Endothelial cell (in vitro differentiated cells): ENCODE measurements at regions not wholly inside any gene's neighbourhood (a gene's known extent, or its start where the extent isn't known, plus 50 kb on each side); places are given as distances from the start of the nearest gene placed in this dataset.

Source experiments
- DNase-seq: peaks from one replicate; pipeline ENCODE4 v3.0.0; 2021; ENCODE audit warnings: low spot score
- H3K27ac Mint-ChIP-seq: one replicate; pipeline ENCODE4 v1.8.0; 2021; ENCODE audit warnings: mixed read lengths, inconsistent platforms; ENCODE audit not compliant: unreplicated experiment
- H3K27me3 Mint-ChIP-seq: one replicate; pipeline ENCODE4 v1.8.0; 2021; ENCODE audit warnings: mild to moderate bottlenecking, moderate library complexity, mixed read lengths, inconsistent platforms; ENCODE audit not compliant: unreplicated experiment
- H3K36me3 Mint-ChIP-seq: one replicate; pipeline ENCODE4 v1.8.0; 2021; ENCODE audit warnings: mild to moderate bottlenecking, low read depth, mixed read lengths, inconsistent platforms; ENCODE audit not compliant: unreplicated experiment
- H3K4me1 Mint-ChIP-seq: one replicate; pipeline ENCODE4 v1.8.0; 2021; ENCODE audit warnings: mild to moderate bottlenecking, mixed read lengths, inconsistent platforms; ENCODE audit not compliant: unreplicated experiment
- H3K4me3 Mint-ChIP-seq: one replicate; pipeline ENCODE4 v1.8.0; 2021; ENCODE audit warnings: mild to moderate bottlenecking, mixed read lengths, inconsistent platforms; ENCODE audit not compliant: unreplicated experiment
- H3K9me3 Mint-ChIP-seq: one replicate; pipeline ENCODE4 v1.8.0; 2021; ENCODE audit warnings: mixed read lengths, inconsistent platforms; ENCODE audit not compliant: unreplicated experiment
- TF ChIP-seq, protein P1 (sequence below): fragments of 200-600 bp; sonication (generic); IDR thresholded peaks from one replicate; pipeline ENCODE4 v1.5.0; 2021; ENCODE audit warnings: antibody characterized with exemption; ENCODE audit not compliant: unreplicated experiment

DNA sequence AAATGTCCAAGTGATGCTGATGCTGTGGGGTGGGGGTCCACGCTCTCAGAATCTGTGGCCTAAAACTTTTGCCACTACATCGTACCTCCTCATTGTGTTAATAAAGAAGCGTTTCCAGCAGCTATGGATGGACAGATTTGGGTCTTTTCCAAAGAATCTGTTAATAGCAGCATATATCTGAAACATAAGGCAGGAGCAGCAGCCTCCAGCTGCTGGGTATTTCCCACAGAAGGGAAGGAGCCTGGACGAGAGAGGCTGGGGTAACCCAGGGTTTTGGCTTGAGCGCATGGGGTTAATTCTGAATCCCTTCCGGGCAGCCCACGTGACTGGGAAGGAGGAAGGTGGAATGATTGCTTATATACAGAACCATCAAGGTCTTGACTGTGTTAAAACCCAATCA is 332.4 kb downstream of the BCOR start:
- Mint-ChIP-seq H3K4me1 (no peaks in the 10 kb centered on the region), H3K27ac (no peak overlapping the region), H3K36me3 (no peaks in the 10 kb centered on the region), H3K4me3 (no peak overlapping the region), H3K9me3 (no peaks in the 10 kb centered on the region), H3K27me3 (no peaks in the 10 kb centered on the region)
- no peak for DNase-seq
- TF ChIP-seq, protein P1, sequence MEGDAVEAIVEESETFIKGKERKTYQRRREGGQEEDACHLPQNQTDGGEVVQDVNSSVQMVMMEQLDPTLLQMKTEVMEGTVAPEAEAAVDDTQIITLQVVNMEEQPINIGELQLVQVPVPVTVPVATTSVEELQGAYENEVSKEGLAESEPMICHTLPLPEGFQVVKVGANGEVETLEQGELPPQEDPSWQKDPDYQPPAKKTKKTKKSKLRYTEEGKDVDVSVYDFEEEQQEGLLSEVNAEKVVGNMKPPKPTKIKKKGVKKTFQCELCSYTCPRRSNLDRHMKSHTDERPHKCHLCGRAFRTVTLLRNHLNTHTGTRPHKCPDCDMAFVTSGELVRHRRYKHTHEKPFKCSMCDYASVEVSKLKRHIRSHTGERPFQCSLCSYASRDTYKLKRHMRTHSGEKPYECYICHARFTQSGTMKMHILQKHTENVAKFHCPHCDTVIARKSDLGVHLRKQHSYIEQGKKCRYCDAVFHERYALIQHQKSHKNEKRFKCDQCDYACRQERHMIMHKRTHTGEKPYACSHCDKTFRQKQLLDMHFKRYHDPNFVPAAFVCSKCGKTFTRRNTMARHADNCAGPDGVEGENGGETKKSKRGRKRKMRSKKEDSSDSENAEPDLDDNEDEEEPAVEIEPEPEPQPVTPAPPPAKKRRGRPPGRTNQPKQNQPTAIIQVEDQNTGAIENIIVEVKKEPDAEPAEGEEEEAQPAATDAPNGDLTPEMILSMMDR, result no peak

DNA sequence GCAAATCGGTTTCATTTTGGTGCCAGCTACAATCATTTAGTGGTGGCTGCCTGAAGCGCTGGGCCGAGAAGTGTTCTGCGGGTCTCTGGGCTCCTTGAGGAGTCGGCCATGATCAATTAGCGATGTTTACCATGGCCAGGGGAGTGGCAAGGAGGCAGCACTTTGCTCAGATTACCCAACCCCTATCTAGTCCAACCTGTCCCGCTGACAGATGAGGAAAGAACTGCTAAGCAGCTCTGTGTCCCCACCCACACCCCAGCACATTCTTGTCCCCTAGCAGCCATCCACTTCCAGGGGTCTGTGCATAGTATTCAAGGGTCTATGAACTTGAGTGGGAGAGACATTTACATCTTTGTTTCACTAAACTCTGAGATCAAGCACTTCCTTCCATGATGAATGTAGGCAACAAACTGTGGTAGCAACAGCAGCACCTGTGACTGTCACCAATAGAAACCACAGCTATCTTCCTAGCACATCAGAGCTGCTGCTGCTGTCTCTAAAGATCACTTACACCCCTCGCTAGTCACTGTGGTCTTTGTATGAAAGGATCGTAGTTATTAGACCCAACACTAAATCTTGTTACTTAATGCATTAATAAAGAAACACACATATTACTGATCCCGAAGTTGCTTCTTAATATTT is 331.6 kb downstream of the BCOR start:
- TF ChIP-seq, protein P1, result no peak
- H3K4me3 Mint-ChIP-seq, result no peak overlapping the region
- no peaks in the 10 kb centered on the region for H3K36me3 Mint-ChIP-seq
- no peak overlapping the region for H3K27ac Mint-ChIP-seq
- no peaks in the 10 kb centered on the region for H3K9me3 Mint-ChIP-seq
- H3K4me1 Mint-ChIP-seq, result no peaks in the 10 kb centered on the region
- DNase-seq, result no peak
- no peaks in the 10 kb centered on the region for H3K27me3 Mint-ChIP-seq

DNA sequence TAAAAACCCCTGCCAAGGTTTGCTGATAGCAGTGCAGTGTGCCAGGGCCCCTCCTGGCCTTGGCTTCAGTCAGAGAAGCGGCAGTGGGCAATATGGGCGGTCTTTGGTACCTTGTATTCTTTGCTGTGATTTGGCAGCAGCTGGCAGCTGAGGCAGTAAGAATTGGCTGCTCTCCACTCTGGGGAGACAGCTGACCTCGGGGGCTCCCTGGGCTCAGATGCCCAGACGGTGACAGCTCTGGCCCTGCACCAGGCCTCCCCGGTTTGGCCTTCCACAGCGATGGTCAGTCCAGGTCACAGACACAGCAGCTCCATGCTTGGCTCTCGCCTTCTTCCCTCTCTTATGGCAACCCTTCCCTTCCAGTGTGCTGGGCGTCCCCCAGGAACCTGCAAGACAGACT is 330.9 kb downstream of the BCOR start:
- no peaks in the 10 kb centered on the region for H3K9me3 Mint-ChIP-seq

DNA sequence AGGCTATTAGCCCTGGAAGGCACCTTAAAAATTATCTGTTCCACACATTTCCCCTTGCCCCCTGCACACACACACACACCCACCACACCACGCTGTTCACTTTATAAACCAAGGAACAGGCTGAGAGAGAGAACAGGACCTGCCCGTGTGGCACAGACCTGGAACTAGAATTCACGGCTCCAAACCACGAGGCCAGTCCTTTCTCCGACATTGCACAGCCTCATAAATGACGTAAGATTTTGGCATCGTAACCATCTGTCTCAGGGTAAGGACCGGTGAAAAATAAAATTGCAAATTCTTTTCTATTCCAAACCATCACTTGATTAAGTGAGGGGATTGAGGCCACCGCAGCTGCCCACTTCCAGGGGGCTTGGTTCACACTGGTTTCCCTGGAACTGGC is 330.3 kb downstream of the BCOR start:
- no peak overlapping the region for H3K4me3 Mint-ChIP-seq
- no peaks in the 10 kb centered on the region for H3K9me3 Mint-ChIP-seq
- H3K27ac Mint-ChIP-seq, result no peak overlapping the region
- TF ChIP-seq, protein P1, result no peak
- H3K27me3 Mint-ChIP-seq, result no peaks in the 10 kb centered on the region
- H3K4me1 Mint-ChIP-seq, result peaks cover 9% of the 10 kb centered on the region
- H3K36me3 Mint-ChIP-seq, result no peaks in the 10 kb centered on the region
- DNase-seq, result no peak

More for the DNA sequence above, 330.9 kb downstream of the BCOR start:
- Mint-ChIP-seq H3K4me1 (peaks cover 5% of the 10 kb centered on the region), H3K36me3 (no peaks in the 10 kb centered on the region), H3K4me3 (no peak overlapping the region), H3K27ac (no peak overlapping the region), H3K27me3 (no peaks in the 10 kb centered on the region)
- no peak for DNase-seq
- TF ChIP-seq, protein P1, result no peak

DNA sequence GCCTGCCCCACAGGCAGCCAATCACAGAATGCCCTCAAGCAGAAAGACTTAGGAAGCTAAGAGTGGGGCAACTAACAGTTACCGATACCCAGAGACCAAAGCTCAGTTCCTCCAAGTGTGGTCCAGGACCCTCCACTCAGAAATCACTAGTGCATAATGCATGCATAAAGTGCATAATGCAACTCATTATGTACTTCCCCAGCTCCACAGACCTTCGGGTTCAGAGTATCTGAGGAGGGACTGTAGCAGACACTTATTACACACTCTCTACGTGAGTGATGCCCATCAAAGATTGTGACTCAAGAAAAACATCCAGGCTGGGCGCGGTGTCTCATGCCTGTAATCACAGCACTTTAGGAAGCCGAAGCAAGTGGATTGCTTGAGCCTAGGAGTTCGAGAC is 328.0 kb downstream of the BCOR start:
- Mint-ChIP-seq H3K27ac (no peak overlapping the region), H3K36me3 (no peaks in the 10 kb centered on the region), H3K4me1 (peaks cover 25% of the 10 kb centered on the region), H3K4me3 (no peak overlapping the region), H3K27me3 (peaks cover 3% of the 10 kb centered on the region), H3K9me3 (no peaks in the 10 kb centered on the region)
- TF ChIP-seq, protein P1, result no peak
- no peak for DNase-seq
